GM20431 (cell line): ENCODE measurements at regions not wholly inside any gene's neighbourhood (a gene's known extent, or its start where the extent isn't known, plus 50 kb on each side); places are given as distances from the start of the nearest gene placed in this dataset.

ENCODE experiments used
- in situ Hi-C: fragments of 300-500 bp; cut with MseI, MboI; formaldehyde crosslinking; loops from one replicate; pipeline ENCODE4 v1.15.0; 2020; ENCODE audit warnings: low sequenced_read_pairs; ENCODE audit not compliant: unreplicated experiment

- in situ Hi-C loops = loop anchor here (10.0 kb wide), 1 partner anchor 154 kb away; no protein-coding TSS in a partner anchor
These were observed 251.1 kb upstream of the NFE2L3 start for GRCh38 chr7:25900877-25901276.

- in situ Hi-C loops = loop anchor here (10.0 kb wide), 1 partner anchor 153 kb away; no protein-coding TSS in a partner anchor
These were observed 250.3 kb upstream of the NFE2L3 start for GRCh38 chr7:25901658-25902057.

GRCh38 chr7:25906003-25906402 lies 246.0 kb upstream of the NFE2L3 start:
- in situ Hi-C loops = loop anchor here (10.0 kb wide), 1 partner anchor 149 kb away; no protein-coding TSS in a partner anchor

GRCh38 chr7:25906760-25907159 lies 245.2 kb upstream of the NFE2L3 start:
- in situ Hi-C loops = loop anchor here (10.0 kb wide), 1 partner anchor 148 kb away; no protein-coding TSS in a partner anchor

- in situ Hi-C loops = loop anchor here (10.0 kb wide), 1 partner anchor 148 kb away; no protein-coding TSS in a partner anchor
These were observed 244.8 kb upstream of the NFE2L3 start for GRCh38 chr7:25907214-25907613.

- in situ Hi-C loops = loop anchor here (10.0 kb wide), 1 partner anchor 147 kb away; no protein-coding TSS in a partner anchor
These were observed 244.3 kb upstream of the NFE2L3 start for GRCh38 chr7:25907731-25908130.

GRCh38 chr7:25908154-25908949 lies 243.6 kb upstream of the NFE2L3 start:
- in situ Hi-C loops = loop anchor here (10.0 kb wide), 1 partner anchor 146 kb away; no protein-coding TSS in a partner anchor

GRCh38 chr7:25911738-25912607 lies 240.0 kb upstream of the NFE2L3 start:
- in situ Hi-C loops = no loop called here

- in situ Hi-C loops = no loop called here
These were observed 238.3 kb upstream of the NFE2L3 start for GRCh38 chr7:25913598-25914224.

- in situ Hi-C loops = no loop called here
These were observed 233.3 kb upstream of the NFE2L3 start for GRCh38 chr7:25918731-25919130.

GRCh38 chr7:25922296-25922695 lies 229.7 kb upstream of the NFE2L3 start:
- in situ Hi-C loops = no loop called here

- in situ Hi-C loops = no loop called here
These were observed 228.1 kb upstream of the NFE2L3 start for GRCh38 chr7:25923741-25924460.

GRCh38 chr7:25926009-25926408 lies 226.0 kb upstream of the NFE2L3 start:
- in situ Hi-C loops = no loop called here

GRCh38 chr7:25926451-25926850 lies 225.5 kb upstream of the NFE2L3 start:
- in situ Hi-C loops = no loop called here

GRCh38 chr7:25926891-25927625 lies 224.9 kb upstream of the NFE2L3 start:
- in situ Hi-C loops = no loop called here

- in situ Hi-C loops = no loop called here
These were observed 224.4 kb upstream of the NFE2L3 start for GRCh38 chr7:25927626-25927978.

GRCh38 chr7:25928549-25929330 lies 223.3 kb upstream of the NFE2L3 start:
- in situ Hi-C loops = no loop called here

- in situ Hi-C loops = no loop called here
These were observed 222.6 kb upstream of the NFE2L3 start for GRCh38 chr7:25929448-25929847.
